GM06990 (cell line): ENCODE measurements at regions not wholly inside any gene's neighbourhood (a gene's known extent, or its start where the extent isn't known, plus 50 kb on each side); places are given as distances from the start of the nearest gene placed in this dataset.
"Not testable (repeated sequence)": the region's sequence is repeated elsewhere in the genome, so short reads cannot be mapped to it uniquely, and the experiment has no call there.

ENCODE experiments used
- DNase-seq: peaks from one replicate; pipeline ENCODE4 v3.0.0-alpha.2; 2011; ENCODE audit not compliant: insufficient read length; ENCODE audit errors: extremely low read depth
- H3K27me3 ChIP-seq: replicated peaks from 2 replicates; pipeline ENCODE4 v1.6.0; 2011; ENCODE audit warnings: low read length; ENCODE audit not compliant: control insufficient read depth, insufficient read depth
- H3K36me3 ChIP-seq: 2 replicates; pipeline ENCODE4 v1.5.1; 2011; ENCODE audit warnings: low read length; ENCODE audit not compliant: control insufficient read depth, insufficient read depth
- H3K4me3 ChIP-seq: replicated peaks from 2 replicates; pipeline ENCODE4 v1.5.1; 2011; ENCODE audit warnings: low read depth, mild to moderate bottlenecking, control low read depth, low read length
- TF ChIP-seq, protein P1 (sequence below): IDR thresholded peaks from 2 replicates; pipeline ENCODE4 v1.5.1; 2011; ENCODE audit warnings: low read length, control low read depth, mild to moderate bottlenecking, inconsistent platforms; ENCODE audit not compliant: insufficient read depth, poor library complexity, severe bottlenecking

DNA sequence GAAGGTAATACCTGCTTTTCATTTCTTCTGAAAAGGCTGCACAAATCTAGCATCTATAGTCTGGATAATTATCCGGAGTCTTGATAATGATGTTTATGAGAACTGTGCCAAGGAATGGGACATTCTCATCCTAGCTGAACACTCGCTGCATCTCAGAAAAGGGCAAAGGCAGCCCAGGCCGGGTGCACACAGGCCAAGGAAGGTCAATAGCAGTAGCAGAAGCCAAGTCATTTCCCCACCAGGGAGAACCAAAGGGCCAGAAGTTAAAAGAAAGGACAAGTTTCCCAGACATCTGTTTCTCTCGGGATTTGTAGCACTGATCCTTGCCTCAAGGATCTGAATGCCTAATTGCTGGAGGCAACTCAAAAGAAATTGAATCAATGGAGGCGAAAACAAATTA lies 66.1 kb upstream of the ANKRD55 start:
- Histone ChIP-seq H3K4me3 (no peak overlapping the region), H3K27me3 (no peaks in the 10 kb centered on the region), H3K36me3 (no peaks in the 10 kb centered on the region)
- no peak for DNase-seq
- TF ChIP-seq, protein P1, sequence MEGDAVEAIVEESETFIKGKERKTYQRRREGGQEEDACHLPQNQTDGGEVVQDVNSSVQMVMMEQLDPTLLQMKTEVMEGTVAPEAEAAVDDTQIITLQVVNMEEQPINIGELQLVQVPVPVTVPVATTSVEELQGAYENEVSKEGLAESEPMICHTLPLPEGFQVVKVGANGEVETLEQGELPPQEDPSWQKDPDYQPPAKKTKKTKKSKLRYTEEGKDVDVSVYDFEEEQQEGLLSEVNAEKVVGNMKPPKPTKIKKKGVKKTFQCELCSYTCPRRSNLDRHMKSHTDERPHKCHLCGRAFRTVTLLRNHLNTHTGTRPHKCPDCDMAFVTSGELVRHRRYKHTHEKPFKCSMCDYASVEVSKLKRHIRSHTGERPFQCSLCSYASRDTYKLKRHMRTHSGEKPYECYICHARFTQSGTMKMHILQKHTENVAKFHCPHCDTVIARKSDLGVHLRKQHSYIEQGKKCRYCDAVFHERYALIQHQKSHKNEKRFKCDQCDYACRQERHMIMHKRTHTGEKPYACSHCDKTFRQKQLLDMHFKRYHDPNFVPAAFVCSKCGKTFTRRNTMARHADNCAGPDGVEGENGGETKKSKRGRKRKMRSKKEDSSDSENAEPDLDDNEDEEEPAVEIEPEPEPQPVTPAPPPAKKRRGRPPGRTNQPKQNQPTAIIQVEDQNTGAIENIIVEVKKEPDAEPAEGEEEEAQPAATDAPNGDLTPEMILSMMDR: no peak

DNA sequence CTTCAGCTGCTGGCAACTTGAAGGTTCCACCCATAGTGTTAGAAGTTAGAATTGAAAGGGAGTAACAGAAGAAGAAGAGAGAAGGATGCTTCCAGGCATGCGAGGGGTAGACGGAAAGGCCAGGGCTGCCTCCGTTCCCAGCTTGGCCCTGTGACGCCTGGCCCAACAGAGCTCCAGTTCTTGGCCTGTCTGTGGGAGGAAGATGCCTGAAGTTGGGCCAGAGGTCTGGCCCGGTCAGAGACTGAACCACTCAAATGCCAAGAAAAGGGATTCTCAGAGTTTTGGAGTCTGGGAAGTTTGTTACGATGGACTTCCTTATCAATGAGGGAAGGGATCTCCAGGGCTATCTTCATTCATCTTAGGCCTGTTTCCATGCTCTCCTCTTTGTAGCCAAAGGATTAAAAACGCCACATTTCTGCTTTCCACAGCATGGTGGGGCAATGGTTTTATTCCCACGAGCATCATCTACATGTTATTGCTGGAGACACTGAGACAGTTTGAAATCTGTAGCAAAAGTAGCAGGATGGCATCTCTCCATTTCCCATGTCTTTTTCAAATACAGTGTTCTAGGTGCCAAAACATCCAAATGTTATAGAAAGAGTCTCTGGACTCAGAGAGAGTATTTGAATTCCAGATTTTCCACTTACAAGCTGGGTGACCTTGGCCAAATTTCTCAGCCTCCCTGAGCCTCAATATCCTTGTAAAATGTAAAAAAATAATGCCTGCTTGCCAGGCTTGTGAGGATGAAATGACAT lies 65.4 kb upstream of the ANKRD55 start:
- TF ChIP-seq, protein P1: no peak
- DNase-seq: no peak
- H3K27me3 ChIP-seq: no peaks in the 10 kb centered on the region
- no peaks in the 10 kb centered on the region for H3K36me3 ChIP-seq
- H3K4me3 ChIP-seq: no peak overlapping the region

DNA sequence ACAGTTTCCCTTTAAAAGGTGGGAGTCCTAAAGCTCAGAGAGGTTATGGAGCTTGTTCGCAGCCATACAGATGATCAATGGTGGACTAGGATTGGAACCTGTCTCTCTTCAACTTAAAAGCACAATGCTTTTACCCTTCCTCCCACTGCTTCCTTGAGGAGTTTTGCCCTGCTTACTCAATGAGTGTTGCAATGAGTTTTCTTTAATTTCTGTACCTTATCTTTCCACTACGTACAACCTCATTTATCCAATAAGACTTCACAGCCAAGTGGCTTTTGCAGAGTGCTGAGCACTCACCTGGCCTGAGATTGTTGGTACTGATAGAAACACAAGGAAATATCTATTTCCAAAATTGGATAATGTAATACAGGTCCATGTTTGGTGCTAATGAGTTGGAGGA lies 64.7 kb upstream of the ANKRD55 start:
- DNase-seq: no peak
- Histone ChIP-seq H3K27me3 (no peaks in the 10 kb centered on the region), H3K4me3 (no peak overlapping the region), H3K36me3 (no peaks in the 10 kb centered on the region)
- TF ChIP-seq, protein P1: no peak

DNA sequence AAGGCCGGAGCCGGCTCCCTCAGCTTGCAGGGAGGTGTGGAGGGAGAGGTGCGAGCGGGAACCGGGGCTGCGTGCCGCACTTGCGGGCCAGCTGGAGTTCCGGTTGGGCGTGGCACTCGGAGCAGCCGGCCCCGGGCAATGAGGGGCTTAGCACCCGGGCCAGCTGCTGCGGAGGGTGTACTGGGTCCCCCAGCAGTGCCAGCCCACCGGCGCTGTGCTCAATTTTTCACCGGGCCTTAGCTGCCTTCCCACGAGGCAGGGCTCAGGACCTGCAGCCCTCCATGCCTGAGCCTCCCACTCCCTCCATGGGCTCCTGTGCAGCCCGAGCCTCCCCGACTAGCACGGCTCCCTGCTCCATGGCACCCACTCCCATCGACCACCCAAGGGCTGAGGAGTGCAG lies 62.2 kb upstream of the ANKRD55 start:
- H3K4me3 ChIP-seq, DNase-seq, H3K27me3 ChIP-seq, H3K36me3 ChIP-seq: not testable (repeated sequence)

DNA sequence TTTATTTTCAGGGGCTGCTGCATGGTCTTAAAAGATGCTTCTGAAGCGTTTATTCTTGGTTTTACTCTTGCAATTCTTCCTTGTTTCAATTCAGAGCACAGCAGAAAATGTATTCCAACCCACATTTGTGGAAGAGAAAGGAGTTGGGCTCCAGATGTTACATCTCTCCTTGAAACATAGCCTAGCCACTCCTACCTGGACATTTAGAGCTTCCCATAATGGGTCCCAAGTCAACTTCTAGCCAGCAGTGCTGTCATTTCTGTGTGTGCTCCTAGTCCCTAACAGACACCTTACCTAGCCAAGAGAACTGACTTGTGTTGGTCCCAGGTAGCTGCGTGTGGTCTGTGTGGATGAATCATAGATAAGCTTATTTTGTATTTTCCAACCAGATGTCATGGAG lies 61.2 kb upstream of the ANKRD55 start:
- TF ChIP-seq, protein P1: no peak
- no peaks in the 10 kb centered on the region for H3K27me3 ChIP-seq
- no peak for DNase-seq
- no peaks in the 10 kb centered on the region for H3K36me3 ChIP-seq
- H3K4me3 ChIP-seq: no peak overlapping the region

DNA sequence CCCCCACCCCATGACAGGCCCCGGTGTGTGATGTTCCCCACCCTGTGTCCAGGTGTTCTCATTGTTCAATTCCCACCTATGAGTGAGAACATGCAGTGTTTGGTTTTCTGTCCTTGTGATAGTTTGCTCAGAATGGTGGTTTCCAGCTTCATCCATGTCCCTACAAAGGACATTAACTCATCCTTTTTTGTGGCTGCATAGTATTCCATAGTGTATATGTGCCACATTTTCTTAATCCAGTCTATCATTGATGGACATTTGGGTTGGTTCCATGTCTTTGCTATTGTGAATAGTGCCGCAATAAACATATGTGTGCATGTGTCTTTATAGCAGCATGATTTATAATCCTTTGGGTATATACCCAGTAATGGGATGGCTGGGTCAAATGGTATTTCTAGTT lies 59.7 kb upstream of the ANKRD55 start:
- H3K27me3 ChIP-seq, DNase-seq, H3K36me3 ChIP-seq, H3K4me3 ChIP-seq: not testable (repeated sequence)

DNA sequence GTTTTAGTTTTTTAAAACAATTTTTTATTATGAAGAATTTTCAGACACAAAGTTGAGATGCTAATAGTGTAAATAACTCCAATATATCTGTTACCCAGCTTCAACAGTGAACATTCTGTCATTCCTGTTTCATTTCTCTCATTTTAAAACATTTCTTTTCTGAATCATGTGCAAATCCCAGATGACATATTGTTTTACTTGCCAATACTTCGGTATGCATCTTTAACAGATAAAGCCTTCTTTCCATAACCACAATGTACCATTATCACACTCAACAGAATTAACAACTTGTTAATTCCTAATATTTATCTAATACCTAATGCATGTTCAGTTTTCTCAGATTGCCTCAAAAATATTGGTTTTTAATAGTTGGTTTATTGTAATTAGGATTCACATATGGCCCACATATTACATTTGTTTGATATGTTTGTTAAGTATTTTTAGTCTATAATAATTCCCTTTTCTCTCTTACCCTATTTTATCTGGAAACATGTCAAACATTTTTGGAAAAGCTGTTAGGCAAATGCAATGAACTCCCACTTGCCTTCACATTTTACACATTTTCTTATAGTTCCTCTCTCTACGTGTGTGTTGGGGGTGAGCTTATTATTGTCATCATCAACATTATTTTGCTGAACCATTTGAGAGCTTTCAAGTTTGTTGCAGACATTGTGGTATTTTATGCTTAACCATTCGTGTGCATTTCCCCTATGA lies 58.7 kb upstream of the ANKRD55 start:
- H3K27me3 ChIP-seq: no peaks in the 10 kb centered on the region
- TF ChIP-seq, protein P1: no peak
- no peaks in the 10 kb centered on the region for H3K36me3 ChIP-seq
- no peak for DNase-seq
- H3K4me3 ChIP-seq: no peak overlapping the region
